GM23338 (cell line): ENCODE measurements at regions not wholly inside any gene's neighbourhood (a gene's known extent, or its start where the extent isn't known, plus 50 kb on each side); places are given as distances from the start of the nearest gene placed in this dataset.

Experiments used
- EZH2 ChIP-seq: fragments of 200-600 bp; sonication (generic); IDR thresholded peaks from one replicate; pipeline ENCODE4 v1.8.0; 2017; ENCODE audit warnings: antibody characterized with exemption, mild to moderate bottlenecking, low read depth; ENCODE audit not compliant: unreplicated experiment
- EZH2phosphoT487 ChIP-seq: fragments of 200-600 bp; sonication (generic); IDR thresholded peaks from one replicate; pipeline ENCODE4 v1.8.1; 2018; ENCODE audit warnings: antibody characterized with exemption; ENCODE audit not compliant: unreplicated experiment
- JUNB ChIP-seq: IDR thresholded peaks from one replicate; pipeline ENCODE4 v1.6.1; 2016; ENCODE audit warnings: antibody characterized with exemption; ENCODE audit not compliant: unreplicated experiment
- NANOG ChIP-seq: IDR thresholded peaks from 2 replicates; pipeline ENCODE4 v1.6.1; 2016; ENCODE audit warnings: antibody characterized with exemption, borderline replicate concordance
- POLR2AphosphoS5 ChIP-seq: IDR thresholded peaks from 2 replicates; pipeline ENCODE4 v1.6.1; 2016; ENCODE audit warnings: antibody characterized with exemption, low read depth
- REST ChIP-seq: IDR thresholded peaks from one replicate; pipeline ENCODE4 v1.6.1; 2018; ENCODE audit warnings: antibody characterized with exemption; ENCODE audit not compliant: unreplicated experiment
- ZNF114 ChIP-seq: fragments of 250-450 bp; sonication (Bioruptor Pico); IDR thresholded peaks from 2 replicates; pipeline ENCODE4 v1.5.0; 2020; ENCODE audit warnings: mild to moderate bottlenecking, moderate library complexity
- ZNF331 ChIP-seq: fragments of 250-450 bp; sonication (Bioruptor Pico); IDR thresholded peaks from 2 replicates; pipeline ENCODE4 v1.5.0; 2020; ENCODE audit warnings: low read depth, mild to moderate bottlenecking, moderate library complexity
- TF ChIP-seq, protein P1 (sequence below), 2 experiments: fragments of 200-600 bp in 1 of 2; sonication (generic) in 1 of 2; conservative IDR thresholded peaks; 2 replicates each; pipeline versions ENCODE4 v1.5.1 to v1.6.1; 2016 to 2017; ENCODE audit warnings: antibody characterized with exemption in 2 of 2, low read depth in 2 of 2, mild to moderate bottlenecking in 2 of 2, moderate library complexity in 1 of 2
- TF ChIP-seq, protein P2 (sequence below): IDR thresholded peaks from 2 replicates; pipeline ENCODE4 v1.6.1; 2016; ENCODE audit warnings: antibody characterized with exemption

DNA sequence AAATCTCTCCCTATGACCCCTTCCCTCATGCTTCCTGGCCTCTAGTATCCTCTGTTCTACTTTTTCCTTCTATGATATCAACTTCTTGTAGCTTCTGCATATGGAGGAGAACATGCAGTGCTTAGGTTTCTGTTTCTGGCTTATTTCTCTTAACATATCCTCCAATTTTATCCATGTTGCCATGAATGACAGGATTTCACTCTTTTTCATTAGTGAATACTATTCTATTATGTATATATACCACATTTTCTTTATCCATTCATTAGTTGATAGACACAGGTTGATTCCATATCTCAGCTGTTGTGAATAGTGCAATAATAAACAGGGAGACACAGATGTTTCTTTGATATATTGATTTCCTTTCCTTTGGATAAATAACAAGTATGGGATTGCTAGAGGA lies 123.3 kb upstream of the SESN3 start:
- TF ChIP-seq, protein P1, sequence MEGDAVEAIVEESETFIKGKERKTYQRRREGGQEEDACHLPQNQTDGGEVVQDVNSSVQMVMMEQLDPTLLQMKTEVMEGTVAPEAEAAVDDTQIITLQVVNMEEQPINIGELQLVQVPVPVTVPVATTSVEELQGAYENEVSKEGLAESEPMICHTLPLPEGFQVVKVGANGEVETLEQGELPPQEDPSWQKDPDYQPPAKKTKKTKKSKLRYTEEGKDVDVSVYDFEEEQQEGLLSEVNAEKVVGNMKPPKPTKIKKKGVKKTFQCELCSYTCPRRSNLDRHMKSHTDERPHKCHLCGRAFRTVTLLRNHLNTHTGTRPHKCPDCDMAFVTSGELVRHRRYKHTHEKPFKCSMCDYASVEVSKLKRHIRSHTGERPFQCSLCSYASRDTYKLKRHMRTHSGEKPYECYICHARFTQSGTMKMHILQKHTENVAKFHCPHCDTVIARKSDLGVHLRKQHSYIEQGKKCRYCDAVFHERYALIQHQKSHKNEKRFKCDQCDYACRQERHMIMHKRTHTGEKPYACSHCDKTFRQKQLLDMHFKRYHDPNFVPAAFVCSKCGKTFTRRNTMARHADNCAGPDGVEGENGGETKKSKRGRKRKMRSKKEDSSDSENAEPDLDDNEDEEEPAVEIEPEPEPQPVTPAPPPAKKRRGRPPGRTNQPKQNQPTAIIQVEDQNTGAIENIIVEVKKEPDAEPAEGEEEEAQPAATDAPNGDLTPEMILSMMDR (conservative IDR thresholded peaks at IDR 0.05; ENCODE audit: low read depth in 2 of 2), result no peak
- TF ChIP-seq EZH2 (no peak), NANOG (no peak), ZNF331 (CRISPR knock-in tag) (no peak), POLR2AphosphoS5 (no peak), REST (no peak), EZH2phosphoT487 (no peak), ZNF114 (CRISPR knock-in tag) (no peak), JUNB (no peak)
- TF ChIP-seq, protein P2, sequence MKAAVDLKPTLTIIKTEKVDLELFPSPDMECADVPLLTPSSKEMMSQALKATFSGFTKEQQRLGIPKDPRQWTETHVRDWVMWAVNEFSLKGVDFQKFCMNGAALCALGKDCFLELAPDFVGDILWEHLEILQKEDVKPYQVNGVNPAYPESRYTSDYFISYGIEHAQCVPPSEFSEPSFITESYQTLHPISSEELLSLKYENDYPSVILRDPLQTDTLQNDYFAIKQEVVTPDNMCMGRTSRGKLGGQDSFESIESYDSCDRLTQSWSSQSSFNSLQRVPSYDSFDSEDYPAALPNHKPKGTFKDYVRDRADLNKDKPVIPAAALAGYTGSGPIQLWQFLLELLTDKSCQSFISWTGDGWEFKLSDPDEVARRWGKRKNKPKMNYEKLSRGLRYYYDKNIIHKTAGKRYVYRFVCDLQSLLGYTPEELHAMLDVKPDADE, result no peak
